ENCODE measurements at regions not wholly inside any gene's neighbourhood (a gene's known extent, or its start where the extent isn't known, plus 50 kb on each side); places are given as distances from the start of the nearest gene placed in this dataset.
"Not testable (repeated sequence)": the region's sequence is repeated elsewhere in the genome, so short reads cannot be mapped to it uniquely, and the experiment has no call there.

DNA sequence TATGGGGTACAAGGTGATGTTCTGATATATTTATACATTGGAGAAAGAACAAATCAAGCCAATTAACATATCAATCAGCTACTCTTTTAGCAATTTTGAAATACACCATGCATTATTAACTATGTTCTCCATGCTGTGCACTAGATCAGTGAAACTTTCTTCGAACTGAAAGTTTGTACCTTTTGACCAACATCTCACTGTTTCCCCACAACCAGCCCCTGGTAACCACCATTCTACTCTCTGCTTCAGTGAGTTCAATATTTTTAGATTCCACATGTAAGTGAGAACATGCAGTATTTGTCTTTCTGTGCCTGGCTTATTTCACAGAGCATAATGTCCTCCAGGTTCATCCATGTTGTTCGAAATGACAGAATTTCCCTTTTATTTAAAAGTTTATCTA is 246.1 kb upstream of the VCX start:
- H3K36me3 ChIP-seq: no peaks in the 10 kb centered on the region
- H3K4me1 ChIP-seq: no peaks in the 10 kb centered on the region
- intact Hi-C loops (cut with micrococcal nuclease): no loop called here
- no peak for TF ChIP-seq CTCF (IDR thresholded peaks at IDR 0.05; ENCODE audit: borderline replicate concordance)
- no peaks in the 10 kb centered on the region for H3K27me3 ChIP-seq (ENCODE audit: low read depth)
- peaks cover 3% of the 10 kb centered on the region for H3K9me3 ChIP-seq (replicated peaks)
- H3K4me3 ChIP-seq: no peak overlapping the region
- H3K27ac ChIP-seq (replicated peaks): no peak overlapping the region
- DNase-seq: no peak

- H3K9me3 ChIP-seq (replicated peaks); H3K36me3 ChIP-seq; H3K27me3 ChIP-seq (ENCODE audit: low read depth); H3K27ac ChIP-seq (replicated peaks); H3K4me1 ChIP-seq; DNase-seq; intact Hi-C loops (cut with micrococcal nuclease); H3K4me3 ChIP-seq: not testable (repeated sequence)
Measured at GRCh38 chrX:7593370-7593769, 249.6 kb upstream of the VCX start.

- H3K4me3 ChIP-seq: no peak overlapping the region
- no peaks in the 10 kb centered on the region for H3K27me3 ChIP-seq (ENCODE audit: low read depth)
- H3K4me1 ChIP-seq: no peaks in the 10 kb centered on the region
- no peaks in the 10 kb centered on the region for H3K36me3 ChIP-seq
- H3K27ac ChIP-seq (replicated peaks): no peak overlapping the region
- no peak for DNase-seq
- intact Hi-C loops (cut with micrococcal nuclease): no loop called here
- no peaks in the 10 kb centered on the region for H3K9me3 ChIP-seq (replicated peaks)
- TF ChIP-seq CTCF (IDR thresholded peaks at IDR 0.05; ENCODE audit: borderline replicate concordance): peak; percentile 50
Measured at GRCh38 chrX:7586126-7586525, 256.8 kb upstream of the VCX start.

DNA sequence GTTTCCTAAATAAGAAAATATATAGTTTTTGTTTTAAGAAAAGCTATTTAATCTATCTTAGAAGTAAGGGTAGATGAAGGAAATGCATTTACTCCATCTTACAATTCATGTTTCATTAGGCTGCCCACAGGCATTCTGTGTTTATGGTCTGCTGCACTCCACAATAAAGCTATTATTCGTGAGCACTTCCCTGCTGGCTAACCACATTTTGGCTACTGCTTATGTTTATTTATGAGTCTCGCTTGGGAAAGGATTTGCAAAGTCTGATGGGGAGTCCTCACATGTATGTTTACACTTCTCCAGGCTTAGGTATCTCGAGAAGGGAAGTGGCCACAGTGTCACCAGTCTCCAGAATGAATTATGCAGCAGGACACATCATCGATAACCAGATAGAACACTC is 260.8 kb upstream of the VCX start:
- Histone ChIP-seq H3K9me3 (replicated peaks) (no peaks in the 10 kb centered on the region), H3K4me1 (no peaks in the 10 kb centered on the region), H3K4me3 (no peak overlapping the region), H3K27me3 (ENCODE audit: low read depth) (no peaks in the 10 kb centered on the region), H3K36me3 (no peaks in the 10 kb centered on the region), H3K27ac (replicated peaks) (no peak overlapping the region)
- TF ChIP-seq CTCF (IDR thresholded peaks at IDR 0.05; ENCODE audit: borderline replicate concordance): no peak
- intact Hi-C loops (cut with micrococcal nuclease): no loop called here
- no peak for DNase-seq

DNA sequence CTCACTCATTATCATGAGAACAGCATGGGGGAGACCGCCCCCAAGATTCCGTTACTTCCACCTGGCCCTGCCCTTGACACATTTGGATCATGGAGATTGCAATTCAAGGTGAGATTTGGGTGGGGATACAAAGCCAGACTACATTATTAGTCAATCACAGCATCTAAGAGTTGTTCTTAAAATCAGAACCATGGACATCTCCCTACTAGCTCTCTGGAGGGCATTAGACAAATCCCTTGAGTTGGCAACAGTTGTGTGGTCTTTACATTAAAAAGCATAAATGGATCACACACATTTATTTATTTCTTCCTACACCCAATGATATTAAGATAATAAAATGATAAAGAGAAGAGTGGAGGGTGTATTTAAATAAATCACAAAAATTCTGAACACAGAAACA is 262.8 kb upstream of the VCX start:
- Histone ChIP-seq H3K27me3 (ENCODE audit: low read depth) (no peaks in the 10 kb centered on the region), H3K4me3 (no peak overlapping the region), H3K36me3 (no peaks in the 10 kb centered on the region), H3K27ac (replicated peaks) (no peak overlapping the region), H3K9me3 (replicated peaks) (no peaks in the 10 kb centered on the region), H3K4me1 (no peaks in the 10 kb centered on the region)
- intact Hi-C loops (cut with micrococcal nuclease): no loop called here
- no peak for TF ChIP-seq CTCF (IDR thresholded peaks at IDR 0.05; ENCODE audit: borderline replicate concordance)
- DNase-seq: no peak

DNA sequence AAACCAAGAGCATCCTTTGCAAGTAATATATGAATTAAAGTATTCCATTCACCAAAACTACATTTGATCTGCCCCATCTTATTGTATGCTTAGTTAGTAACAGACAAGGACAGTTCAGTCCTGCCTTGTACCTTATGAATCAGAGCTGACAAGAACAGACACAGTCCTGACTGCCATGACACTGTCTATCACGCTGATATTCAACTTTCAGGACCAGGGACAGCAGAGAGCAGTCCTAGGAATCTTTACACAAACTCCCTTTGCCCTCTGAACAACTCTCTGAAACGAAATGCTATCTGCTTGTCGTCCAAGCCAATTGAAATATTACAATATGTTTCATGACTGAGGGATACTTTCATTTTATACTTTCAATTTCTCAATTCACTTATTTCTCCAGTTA is 268.6 kb upstream of the VCX start:
- H3K27ac ChIP-seq (replicated peaks): no peak overlapping the region
- no peaks in the 10 kb centered on the region for H3K36me3 ChIP-seq
- DNase-seq: no peak
- no peak overlapping the region for H3K4me3 ChIP-seq
- TF ChIP-seq CTCF (IDR thresholded peaks at IDR 0.05; ENCODE audit: borderline replicate concordance): no peak
- intact Hi-C loops (cut with micrococcal nuclease): no loop called here
- no peaks in the 10 kb centered on the region for H3K4me1 ChIP-seq
- no peaks in the 10 kb centered on the region for H3K9me3 ChIP-seq (replicated peaks)
- no peaks in the 10 kb centered on the region for H3K27me3 ChIP-seq (ENCODE audit: low read depth)
